ENCODE measurements at regions not wholly inside any gene's neighbourhood (a gene's known extent, or its start where the extent isn't known, plus 50 kb on each side); places are given as distances from the start of the nearest gene placed in this dataset.

DNA sequence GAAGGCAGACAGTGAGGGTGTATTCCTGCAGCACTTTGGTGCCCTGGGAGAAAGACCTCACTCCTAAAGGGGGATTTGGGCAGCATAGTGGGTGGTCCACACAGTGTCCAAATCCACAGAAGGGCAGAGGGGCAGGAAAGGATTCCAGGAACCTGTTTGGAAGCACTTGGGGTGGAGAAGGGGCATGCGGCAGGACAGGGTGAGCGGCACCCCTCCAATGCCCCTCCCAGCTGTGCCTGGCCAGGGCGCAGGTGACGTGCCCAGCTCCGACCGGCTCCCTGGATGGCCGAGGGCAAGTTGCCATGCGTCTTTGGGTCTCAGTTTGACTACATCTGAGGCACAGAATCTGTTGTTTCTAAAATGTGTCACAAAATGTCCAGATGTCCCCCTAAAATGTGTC lies 66.5 kb upstream of the HMX1 start:
- TF ChIP-seq, protein P1, sequence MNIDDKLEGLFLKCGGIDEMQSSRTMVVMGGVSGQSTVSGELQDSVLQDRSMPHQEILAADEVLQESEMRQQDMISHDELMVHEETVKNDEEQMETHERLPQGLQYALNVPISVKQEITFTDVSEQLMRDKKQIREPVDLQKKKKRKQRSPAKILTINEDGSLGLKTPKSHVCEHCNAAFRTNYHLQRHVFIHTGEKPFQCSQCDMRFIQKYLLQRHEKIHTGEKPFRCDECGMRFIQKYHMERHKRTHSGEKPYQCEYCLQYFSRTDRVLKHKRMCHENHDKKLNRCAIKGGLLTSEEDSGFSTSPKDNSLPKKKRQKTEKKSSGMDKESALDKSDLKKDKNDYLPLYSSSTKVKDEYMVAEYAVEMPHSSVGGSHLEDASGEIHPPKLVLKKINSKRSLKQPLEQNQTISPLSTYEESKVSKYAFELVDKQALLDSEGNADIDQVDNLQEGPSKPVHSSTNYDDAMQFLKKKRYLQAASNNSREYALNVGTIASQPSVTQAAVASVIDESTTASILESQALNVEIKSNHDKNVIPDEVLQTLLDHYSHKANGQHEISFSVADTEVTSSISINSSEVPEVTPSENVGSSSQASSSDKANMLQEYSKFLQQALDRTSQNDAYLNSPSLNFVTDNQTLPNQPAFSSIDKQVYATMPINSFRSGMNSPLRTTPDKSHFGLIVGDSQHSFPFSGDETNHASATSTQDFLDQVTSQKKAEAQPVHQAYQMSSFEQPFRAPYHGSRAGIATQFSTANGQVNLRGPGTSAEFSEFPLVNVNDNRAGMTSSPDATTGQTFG (tag by site-specific recombination; IDR thresholded peaks at IDR 0.05; ENCODE audit: borderline replicate concordance): no peak
- TF ChIP-seq ZEB2 (tag by site-specific recombination; IDR thresholded peaks at IDR 0.05) (no peak), ZNF544 (tag by site-specific recombination; IDR thresholded peaks at IDR 0.05) (no peak), ZNF10 (tag by site-specific recombination; IDR thresholded peaks at IDR 0.05) (no peak), ZBTB20 (tag by site-specific recombination; IDR thresholded peaks at IDR 0.05) (no peak), ZNF585B (tag by site-specific recombination; IDR thresholded peaks at IDR 0.05) (no peak), ZBTB1 (tag by site-specific recombination; IDR thresholded peaks at IDR 0.05) (no peak), ZNF426 (tag by site-specific recombination; IDR thresholded peaks at IDR 0.05) (no peak), SCRT1 (tag by site-specific recombination; IDR thresholded peaks at IDR 0.05; ENCODE audit: borderline replicate concordance) (no peak), ZNF24 (tag by site-specific recombination; IDR thresholded peaks at IDR 0.05) (no peak)
- TF ChIP-seq, protein P2, sequence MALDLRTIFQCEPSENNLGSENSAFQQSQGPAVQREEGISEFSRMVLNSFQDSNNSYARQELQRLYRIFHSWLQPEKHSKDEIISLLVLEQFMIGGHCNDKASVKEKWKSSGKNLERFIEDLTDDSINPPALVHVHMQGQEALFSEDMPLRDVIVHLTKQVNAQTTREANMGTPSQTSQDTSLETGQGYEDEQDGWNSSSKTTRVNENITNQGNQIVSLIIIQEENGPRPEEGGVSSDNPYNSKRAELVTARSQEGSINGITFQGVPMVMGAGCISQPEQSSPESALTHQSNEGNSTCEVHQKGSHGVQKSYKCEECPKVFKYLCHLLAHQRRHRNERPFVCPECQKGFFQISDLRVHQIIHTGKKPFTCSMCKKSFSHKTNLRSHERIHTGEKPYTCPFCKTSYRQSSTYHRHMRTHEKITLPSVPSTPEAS (tag by site-specific recombination; IDR thresholded peaks at IDR 0.05): no peak
- TF ChIP-seq, protein P3, sequence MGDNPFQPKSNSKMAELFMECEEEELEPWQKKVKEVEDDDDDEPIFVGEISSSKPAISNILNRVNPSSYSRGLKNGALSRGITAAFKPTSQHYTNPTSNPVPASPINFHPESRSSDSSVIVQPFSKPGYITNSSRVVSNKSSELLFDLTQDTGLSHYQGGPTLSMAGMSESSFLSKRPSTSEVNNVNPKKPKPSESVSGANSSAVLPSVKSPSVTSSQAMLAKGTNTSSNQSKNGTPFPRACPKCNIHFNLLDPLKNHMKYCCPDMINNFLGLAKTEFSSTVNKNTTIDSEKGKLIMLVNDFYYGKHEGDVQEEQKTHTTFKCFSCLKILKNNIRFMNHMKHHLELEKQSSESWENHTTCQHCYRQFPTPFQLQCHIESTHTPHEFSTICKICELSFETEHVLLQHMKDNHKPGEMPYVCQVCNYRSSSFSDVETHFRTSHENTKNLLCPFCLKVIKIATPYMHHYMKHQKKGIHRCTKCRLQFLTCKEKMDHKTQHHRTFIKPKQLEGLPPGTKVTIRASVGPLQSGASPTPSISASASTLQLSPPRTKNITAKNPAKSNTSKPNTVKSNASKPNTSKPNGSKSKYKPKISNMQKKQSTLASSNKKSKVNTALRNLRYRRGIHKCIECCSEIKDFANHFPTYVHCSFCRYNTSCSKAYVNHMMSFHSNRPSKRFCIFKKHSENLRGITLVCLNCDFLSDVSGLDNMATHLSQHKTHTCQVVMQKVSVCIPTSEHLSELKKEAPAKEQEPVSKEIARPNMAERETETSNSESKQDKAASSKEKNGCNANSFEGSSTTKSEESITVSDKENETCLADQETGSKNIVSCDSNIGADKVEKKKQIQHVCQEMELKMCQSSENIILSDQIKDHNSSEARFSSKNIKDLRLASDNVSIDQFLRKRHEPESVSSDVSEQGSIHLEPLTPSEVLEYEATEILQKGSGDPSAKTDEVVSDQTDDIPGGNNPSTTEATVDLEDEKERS (tag by site-specific recombination; IDR thresholded peaks at IDR 0.05): no peak
- TF ChIP-seq, protein P4, sequence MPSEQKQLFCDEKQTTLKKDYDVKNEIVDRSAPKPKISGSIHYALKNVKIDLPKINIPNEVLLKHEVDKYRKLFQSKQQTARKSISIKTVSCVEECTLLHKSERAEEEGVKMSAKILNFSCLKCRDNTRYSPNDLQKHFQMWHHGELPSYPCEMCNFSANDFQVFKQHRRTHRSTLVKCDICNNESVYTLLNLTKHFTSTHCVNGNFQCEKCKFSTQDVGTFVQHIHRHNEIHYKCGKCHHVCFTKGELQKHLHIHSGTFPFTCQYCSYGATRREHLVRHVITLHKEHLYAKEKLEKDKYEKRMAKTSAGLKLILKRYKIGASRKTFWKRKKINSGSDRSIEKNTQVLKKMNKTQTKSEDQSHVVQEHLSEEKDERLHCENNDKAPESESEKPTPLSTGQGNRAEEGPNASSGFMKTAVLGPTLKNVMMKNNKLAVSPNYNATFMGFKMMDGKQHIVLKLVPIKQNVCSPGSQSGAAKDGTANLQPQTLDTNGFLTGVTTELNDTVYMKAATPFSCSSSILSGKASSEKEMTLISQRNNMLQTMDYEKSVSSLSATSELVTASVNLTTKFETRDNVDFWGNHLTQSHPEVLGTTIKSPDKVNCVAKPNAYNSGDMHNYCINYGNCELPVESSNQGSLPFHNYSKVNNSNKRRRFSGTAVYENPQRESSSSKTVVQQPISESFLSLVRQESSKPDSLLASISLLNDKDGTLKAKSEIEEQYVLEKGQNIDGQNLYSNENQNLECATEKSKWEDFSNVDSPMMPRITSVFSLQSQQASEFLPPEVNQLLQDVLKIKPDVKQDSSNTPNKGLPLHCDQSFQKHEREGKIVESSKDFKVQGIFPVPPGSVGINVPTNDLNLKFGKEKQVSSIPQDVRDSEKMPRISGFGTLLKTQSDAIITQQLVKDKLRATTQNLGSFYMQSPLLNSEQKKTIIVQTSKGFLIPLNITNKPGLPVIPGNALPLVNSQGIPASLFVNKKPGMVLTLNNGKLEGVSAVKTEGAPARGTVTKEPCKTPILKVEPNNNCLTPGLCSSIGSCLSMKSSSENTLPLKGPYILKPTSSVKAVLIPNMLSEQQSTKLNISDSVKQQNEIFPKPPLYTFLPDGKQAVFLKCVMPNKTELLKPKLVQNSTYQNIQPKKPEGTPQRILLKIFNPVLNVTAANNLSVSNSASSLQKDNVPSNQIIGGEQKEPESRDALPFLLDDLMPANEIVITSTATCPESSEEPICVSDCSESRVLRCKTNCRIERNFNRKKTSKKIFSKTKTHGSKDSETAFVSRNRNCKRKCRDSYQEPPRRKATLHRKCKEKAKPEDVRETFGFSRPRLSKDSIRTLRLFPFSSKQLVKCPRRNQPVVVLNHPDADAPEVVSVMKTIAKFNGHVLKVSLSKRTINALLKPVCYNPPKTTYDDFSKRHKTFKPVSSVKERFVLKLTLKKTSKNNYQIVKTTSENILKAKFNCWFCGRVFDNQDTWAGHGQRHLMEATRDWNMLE (tag by site-specific recombination; conservative IDR thresholded peaks at IDR 0.05; ENCODE audit: low read depth): no peak
- TF ChIP-seq, protein P5, sequence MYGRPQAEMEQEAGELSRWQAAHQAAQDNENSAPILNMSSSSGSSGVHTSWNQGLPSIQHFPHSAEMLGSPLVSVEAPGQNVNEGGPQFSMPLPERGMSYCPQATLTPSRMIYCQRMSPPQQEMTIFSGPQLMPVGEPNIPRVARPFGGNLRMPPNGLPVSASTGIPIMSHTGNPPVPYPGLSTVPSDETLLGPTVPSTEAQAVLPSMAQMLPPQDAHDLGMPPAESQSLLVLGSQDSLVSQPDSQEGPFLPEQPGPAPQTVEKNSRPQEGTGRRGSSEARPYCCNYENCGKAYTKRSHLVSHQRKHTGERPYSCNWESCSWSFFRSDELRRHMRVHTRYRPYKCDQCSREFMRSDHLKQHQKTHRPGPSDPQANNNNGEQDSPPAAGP (tag by site-specific recombination; IDR thresholded peaks at IDR 0.05): no peak
- Histone ChIP-seq H3K4me1 (ENCODE audit: control insufficient read depth, insufficient read depth, low read length) (no peaks in the 10 kb centered on the region), H3K4me3 (ENCODE audit: low read depth, low read length) (no peak overlapping the region), H3K36me3 (ENCODE audit: control insufficient read depth in 2 of 2, insufficient read depth in 1 of 2, low read length in 2 of 2) (no peaks in the 10 kb centered on the region), H3K9me3 (ENCODE audit: control insufficient read depth, insufficient read depth, low read depth, low read length) (no peaks in the 10 kb centered on the region), H3K27ac (ENCODE audit: extremely low read depth, low read depth, low read length) (no peak overlapping the region)
- CTCF ChIA-PET: no interaction called here
- POLR2A ChIA-PET: no interaction called here
